Fibroblast of lung (primary cell): ENCODE measurements at regions not wholly inside any gene's neighbourhood (a gene's known extent, or its start where the extent isn't known, plus 50 kb on each side); places are given as distances from the start of the nearest gene placed in this dataset.

ENCODE experiments used
- CTCF ChIP-seq, 2 donors: IDR thresholded peaks in 1 of 2; conservative IDR thresholded peaks in 1 of 2; 1 replicate in 1 of 2; 2 replicates in 1 of 2; pipeline ENCODE4 v1.5.1; 2011 to 2012; ENCODE audit warnings: low read length in 2 of 2, control low read depth in 1 of 2, inconsistent platforms in 1 of 2, low read depth in 1 of 2, mild to moderate bottlenecking in 1 of 2
- EZH2 ChIP-seq: IDR thresholded peaks from 2 replicates; pipeline ENCODE4 v1.5.1; 2012; ENCODE audit warnings: low read length, control low read depth, mild to moderate bottlenecking; ENCODE audit errors: missing control alignments

- TF ChIP-seq CTCF (conservative IDR thresholded peaks at IDR 0.05 in 1 of 2, IDR thresholded peaks at IDR 0.05 in 1 of 2; ENCODE audit: low read depth in 1 of 2, low read length in 2 of 2) = no peak
- no peak for TF ChIP-seq EZH2
Observed at GRCh38 chr11:105456950-105457349, 152.9 kb upstream of the GRIA4 start.
